HG03354 (cell line): ENCODE measurements at regions not wholly inside any gene's neighbourhood (a gene's known extent, or its start where the extent isn't known, plus 50 kb on each side); places are given as distances from the start of the nearest gene placed in this dataset.

ENCODE experiments used
- ATAC-seq: cut with Tn5 transposase; IDR thresholded peaks from one replicate; pipeline ENCODE4 v1.9.1; 2021; ENCODE audit warnings: mild to moderate bottlenecking; ENCODE audit not compliant: unreplicated experiment, poor library complexity, severe bottlenecking

DNA sequence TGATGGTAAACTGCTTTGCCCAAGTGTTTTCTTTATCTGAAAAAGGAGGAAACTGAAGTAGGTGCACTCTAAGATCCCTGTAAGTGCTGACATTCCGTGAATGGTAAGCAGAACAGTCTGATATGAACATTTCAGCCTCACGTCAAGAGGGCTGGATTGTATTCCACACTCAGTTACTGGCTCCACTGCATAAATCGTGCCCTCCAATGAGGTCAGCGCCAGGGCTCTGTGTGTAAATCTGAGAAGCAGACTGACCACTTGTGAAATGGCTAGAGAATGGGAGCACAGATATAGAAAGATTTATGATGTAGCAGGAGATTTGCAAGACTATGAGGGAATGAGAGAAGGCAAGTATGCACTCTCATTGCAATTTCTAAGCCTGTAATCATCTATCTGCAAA is 153.0 kb downstream of the ICOS start:
- ATAC-seq = no peak

DNA sequence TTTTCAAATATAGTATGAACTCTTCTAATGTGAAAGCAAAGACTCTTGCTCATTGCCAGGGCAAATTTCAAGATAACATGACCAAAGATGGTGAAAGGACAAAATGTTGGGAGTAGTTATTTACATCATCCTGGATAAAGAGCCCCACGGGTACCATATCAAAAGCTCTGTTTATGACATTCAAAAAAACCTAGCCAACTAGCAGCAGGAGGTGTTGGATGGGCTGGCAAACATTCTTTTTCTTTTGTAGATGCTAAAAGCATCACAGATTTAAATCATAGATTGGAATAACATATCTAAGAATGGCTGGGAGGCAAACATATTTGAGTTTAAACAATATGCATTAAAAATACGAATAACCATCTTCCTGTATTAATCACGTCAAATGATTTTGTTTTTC is 153.5 kb downstream of the ICOS start:
- ATAC-seq = no peak

DNA sequence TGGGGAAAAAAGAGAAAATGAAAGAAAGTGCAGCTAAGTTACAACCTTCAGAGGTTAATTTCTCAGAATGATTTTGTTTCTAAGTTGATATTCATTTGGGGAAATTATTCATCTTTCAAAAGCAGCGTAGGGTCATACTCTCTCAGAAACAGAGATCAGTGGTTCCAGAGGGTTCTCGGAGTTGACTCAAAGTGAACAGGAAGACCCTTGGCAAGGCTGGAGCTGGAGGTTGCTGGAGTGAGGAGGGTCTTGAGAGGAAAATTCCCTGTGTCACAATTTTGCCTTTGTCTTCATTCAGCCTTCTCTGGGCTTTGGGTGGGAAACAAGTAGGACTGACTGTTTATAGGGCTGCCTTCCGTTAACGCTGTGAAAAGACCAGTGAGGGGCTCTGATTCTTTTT is 168.2 kb downstream of the ICOS start:
- ATAC-seq = no peak

DNA sequence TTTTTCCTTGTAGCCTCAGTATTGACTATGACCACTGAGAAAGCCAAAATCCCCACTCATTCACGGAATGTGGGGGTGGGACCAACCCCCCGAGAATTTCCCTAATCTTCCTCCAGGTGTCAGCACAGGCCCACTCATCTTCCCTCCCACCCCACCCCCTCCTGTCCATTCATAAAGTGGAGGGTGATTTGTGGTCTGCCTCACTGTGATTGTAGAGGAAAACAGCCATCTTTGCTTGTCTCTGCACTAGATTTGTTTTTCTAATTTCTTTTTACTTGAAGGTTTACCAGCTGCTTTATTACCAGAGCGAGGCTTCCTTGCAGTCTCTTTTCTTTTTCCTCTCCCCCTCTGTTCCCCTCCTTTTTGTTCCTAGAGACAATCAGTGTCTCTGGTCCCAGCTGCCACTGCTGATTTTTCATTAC is 171.8 kb downstream of the ICOS start:
- peak; percentile 57 for ATAC-seq

DNA sequence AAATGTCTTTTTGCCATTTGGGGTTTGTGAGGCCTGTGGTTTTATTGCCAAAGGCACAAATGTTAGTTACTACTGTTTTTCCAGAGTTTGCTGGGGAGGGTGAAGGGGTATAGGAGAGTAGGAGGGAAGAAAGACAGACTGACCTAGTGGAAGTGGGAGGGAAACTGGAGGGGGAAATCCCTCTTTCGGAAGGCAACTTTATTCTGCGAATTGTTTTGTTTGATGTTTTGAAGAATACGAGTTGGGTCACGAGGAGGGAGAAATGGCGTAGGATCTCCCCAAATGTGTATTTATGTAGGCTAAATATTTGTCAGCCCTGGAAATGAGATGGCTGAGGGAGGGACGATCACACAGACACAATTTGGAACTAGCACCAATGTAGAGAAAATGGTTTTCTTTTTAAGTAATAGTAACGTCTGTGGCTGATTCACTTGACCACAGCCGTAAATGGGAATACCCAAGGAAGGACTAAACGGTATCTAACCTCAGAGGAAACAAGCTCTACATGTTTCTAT is 172.3 kb downstream of the ICOS start:
- ATAC-seq = no peak

DNA sequence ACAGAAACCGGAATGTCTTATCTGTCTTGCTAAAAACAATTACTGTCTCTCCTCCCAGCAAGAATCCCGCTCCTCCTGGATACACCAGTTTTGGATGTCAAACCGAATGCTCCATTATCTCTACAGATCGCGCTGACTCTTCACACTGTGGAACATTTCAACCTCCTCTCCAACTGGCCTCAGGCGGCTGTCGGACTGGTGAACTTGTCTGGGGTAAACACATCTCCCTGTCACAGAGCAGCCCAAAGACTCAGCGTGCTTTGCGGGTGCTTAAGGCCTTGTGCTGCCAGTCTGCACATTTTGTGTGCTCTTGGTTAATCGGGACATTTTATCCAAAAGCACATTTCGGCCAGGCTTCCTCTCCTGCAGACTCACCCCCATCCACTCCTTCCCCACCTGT is 173.1 kb downstream of the ICOS start:
- ATAC-seq = no peak

DNA sequence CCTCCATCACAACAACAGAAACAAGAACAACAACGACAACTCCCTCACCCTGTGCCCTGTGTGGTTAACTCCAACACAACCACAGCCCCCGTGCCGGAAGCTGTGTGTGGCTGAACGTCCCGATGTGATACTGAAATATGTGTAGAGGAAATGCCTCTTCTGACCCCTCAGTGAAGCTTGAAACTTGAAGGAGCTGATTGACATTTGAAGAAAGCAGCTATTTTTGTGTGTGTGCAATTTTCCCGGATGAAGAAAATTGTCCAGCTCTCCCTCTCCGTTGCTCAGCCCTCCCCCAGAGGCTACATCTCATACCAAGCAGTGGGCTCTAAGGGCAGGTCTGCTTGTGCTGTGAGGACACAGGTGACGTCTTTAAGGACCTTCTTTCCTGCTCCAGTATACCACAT is 173.8 kb downstream of the ICOS start:
- peak; percentile 97 for ATAC-seq

DNA sequence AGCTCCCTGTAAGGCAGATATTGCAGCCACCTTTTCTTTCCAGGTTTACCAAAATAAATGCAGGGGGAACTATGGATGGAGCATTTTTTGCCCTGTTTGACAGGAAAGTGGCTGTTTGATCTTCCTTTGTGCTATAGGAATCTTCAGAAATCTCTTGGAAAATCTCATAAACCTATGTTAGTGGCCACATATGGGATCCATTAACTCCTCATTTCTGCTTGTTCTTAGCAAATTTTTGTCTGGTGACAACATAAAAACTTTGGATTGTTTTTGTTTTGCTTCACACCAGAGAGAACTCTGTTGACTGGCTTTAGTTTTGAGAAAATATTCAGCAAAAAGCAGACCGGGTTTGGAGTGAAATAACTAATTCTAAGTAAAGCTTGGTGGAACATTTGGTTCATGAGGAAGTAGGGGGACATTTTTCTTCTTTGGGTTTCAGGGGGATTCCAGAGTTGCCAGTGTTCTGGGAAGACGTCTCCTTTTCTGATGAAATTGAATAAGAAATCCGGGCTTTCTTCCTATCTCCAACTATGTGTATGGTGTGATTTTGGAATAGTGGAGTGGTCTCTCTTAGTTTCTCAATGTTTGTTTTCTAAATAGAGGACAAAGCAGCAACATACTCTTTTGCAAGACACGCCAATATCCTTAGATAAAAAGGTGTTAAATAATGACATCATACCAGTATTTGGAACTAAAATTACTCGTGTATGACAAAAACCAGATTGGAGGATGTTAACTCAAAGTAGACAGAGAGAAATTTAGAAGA is 174.4 kb downstream of the ICOS start:
- no peak for ATAC-seq

DNA sequence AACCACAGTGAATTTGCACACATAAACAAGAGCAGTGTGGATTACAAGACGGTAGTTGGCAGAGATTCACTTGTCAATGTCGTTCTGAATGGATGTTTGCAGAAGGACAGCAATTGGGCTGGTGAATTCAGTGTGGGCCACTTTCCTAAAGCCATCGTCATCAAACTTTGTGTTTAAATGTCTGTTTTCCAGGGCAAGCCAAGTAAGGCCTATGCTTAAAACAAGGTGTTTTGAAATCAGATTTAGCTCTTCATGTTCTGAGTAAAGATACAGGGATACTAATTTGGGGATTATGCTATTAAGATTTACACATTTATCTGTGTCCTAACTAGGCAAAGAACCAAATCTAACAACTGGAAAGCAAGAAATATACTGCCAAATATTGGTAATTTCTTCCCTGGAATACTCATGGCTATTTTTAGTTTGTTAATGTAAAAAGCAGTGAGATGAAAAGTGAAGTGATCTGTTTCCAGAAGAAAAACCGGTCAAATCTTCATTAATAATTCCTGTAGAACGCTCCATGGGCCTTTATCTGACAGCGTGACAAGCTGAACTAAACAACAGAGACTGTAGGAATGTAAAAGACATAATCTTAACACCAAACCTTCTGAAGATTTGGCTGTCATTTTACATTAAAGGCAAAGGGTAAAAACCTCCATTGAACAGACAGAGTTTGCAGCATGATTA is 175.7 kb downstream of the ICOS start:
- no peak for ATAC-seq

DNA sequence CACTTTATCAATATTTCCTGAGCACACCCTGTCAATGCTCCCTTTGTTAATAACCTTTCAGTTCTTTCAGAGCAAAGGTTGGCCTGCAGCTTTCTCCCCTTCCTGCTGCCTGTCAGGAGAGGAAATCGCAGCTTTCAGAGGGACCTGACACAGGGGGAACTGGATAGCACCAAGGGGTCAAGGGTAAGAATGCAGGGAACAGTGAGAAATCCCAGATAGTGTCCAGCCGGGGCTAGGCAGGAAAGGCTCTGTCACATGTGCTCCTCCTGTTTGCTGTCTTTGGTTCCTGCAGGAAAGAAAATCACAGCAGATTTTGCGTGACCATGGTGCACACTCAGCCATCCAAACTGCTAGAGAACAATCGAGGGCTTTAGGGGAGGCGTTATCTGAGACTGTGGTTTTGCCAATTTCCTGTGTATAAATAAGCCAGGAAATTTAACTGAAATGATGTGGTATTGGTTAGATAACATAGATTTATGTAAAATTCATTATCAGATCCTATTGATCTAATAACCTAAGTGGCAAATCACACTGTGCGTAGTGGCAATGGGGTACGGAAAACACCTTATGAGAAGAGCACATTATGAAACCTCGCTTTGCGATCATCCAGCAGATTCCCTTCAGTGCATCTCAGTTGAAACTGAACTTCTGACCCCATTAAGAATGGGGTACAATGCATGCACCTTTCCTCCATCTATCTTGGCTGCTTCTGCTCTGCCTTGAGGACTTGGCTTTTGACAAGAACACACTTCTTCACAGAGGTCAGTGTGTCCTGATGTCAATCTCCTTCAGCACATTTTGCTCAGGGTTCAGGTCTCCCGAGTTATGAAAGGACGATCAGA is 178.0 kb downstream of the ICOS start:
- no peak for ATAC-seq

DNA sequence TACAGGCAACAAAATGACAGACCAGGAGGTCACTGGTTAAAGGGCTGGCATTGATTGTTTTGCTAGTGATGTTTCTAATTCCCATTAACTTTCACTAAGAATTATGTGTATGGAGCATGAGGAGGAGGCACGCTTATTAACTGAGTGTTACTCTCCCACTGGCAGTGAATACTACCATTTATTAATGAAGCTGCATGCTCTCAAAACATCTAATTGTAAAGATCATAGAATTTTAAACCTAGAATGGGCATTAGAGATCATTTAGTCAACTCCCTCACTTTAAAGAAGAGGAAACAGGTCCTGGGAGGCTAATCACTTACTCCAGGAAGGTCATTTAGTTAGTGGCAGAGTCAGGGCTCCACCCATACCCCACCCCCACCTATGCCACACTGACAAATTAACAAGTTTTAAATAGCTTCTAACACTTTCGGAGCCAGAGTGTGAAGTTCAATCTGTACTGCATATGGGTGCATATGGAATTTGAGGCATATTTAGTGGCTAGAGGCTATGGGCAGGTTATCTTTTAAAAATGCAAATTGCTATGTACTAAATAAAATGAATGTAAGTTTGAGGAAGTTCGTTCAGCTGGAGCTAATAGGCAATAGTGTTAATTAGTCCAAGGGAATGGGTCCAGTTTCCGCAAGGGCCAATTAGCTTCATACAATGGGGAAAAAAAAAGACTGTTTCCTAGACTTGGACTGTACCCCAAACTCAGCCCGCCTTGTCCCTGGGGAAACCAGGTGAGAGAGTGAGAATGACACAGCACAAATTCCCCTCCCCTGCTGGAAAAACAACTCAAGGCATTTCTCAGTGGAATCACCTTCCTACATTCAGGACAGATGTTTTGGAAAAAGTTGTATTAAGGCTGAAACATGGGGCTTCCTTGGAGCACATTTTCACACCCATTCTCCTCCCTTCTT is 178.8 kb downstream of the ICOS start:
- ATAC-seq = no peak

DNA sequence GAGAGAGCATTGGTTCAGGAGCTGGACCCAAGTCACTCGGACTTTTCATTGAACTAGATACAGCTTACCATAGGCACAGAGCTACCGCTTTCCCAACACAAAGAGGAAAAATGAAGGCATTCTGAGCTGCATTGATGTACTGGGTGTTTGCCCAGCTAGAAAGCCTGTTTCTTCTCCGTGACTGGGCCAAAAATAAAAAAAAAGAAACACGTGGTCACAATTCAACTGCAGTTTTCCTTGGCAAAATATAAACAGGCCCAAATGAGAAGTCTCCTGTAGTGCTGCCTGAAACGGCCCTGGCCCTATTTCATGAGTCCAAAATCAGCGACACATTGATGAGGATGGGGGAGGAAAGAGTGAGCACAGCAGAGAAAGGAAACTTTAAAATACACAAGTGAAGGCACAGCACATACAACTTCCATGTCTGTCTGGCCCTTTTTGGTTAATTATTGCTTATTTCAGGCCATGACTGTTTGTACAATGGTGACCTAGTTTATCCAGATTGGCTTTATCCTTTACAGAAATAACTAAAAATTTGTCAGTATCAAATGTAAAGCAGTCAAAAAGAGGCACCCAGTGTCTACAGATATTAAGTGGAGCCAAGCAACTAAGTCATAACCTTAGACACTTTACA is 179.7 kb downstream of the ICOS start:
- no peak for ATAC-seq

DNA sequence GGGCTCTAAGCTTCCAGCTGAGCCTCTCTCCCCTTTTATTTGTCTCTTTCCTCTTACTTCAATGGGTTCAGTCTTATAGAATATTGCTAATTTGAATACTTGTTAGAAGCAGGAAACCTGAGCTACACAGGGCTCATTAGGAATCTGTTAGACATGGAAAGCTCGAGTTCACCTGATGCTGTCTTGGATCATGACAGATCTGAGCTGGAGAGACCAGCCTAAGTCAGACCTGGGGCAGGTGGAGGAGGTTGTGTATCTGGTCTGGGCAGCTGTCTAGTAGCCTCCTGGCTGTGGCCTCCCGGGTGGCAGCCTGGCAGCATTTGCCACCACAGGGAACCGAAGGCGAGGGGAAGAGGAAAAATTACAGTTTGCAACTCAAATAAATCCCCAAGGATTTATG is 185.9 kb downstream of the ICOS start:
- ATAC-seq = no peak

DNA sequence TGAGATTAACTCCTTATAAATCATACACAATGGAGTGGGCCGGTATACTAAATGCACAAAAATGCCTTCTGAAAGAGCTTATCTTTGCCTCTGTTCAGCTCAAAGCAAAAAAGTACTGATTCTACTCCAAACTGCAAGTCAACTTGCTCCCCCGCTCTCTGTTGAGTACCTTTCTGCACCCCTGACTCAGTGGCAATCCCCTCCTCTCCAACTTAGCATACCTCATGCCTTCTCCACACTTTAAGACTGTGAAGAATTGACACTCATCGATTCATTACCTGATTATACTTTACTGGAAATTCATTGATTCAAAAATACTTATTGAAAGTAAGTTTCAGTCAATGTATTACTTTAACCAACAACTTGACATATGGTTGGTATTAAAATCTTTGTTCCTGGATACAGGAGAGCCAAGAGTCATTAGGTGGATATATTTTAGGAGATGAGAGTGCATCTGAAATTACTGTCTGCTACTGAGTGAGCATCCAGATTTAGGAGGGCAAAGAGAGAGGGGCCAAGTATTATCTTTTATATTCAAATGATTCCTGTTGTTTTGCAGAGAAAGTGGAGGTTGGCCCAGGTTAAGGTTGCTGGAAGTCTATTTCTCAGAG is 187.7 kb downstream of the ICOS start:
- ATAC-seq = no peak

DNA sequence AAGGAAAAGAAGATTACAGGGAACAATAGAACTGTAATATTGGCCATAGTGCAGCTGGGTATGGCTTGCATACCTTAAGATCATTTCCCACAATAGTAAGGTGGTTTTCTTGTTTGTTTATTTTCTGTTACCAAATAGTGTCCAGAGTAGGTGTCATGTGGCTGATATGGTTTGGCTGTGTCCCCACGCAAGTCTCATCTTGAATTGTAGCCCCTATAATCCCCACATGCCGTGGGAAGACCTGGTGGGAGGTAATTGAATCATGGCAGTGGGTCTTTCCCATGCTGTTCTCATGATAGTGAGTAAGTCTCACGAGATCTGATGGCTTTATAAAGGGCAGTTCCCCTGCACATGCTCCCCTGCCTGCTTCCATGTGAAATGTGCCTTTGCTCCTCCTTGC is 190.1 kb downstream of the ICOS start:
- ATAC-seq = no peak

DNA sequence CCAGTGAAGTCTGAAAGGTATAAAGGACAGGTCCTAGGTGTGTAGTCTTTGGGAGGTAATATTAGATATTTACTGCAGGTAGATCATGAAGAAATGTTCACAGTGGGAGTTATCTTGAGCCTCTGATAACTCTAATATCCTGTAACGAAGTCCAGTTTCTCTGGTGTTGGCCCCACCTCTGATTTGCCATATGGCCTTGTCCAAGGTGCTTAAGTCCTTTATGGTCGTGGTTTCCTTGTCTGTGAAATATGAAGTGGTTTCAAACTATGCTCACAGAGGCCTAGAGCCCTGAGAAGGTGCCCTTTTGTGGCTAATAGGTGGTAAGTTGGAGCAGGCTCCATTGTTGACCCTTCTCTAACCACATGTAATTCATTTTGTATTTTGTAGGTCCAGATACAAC is 190.7 kb downstream of the ICOS start:
- ATAC-seq = no peak

DNA sequence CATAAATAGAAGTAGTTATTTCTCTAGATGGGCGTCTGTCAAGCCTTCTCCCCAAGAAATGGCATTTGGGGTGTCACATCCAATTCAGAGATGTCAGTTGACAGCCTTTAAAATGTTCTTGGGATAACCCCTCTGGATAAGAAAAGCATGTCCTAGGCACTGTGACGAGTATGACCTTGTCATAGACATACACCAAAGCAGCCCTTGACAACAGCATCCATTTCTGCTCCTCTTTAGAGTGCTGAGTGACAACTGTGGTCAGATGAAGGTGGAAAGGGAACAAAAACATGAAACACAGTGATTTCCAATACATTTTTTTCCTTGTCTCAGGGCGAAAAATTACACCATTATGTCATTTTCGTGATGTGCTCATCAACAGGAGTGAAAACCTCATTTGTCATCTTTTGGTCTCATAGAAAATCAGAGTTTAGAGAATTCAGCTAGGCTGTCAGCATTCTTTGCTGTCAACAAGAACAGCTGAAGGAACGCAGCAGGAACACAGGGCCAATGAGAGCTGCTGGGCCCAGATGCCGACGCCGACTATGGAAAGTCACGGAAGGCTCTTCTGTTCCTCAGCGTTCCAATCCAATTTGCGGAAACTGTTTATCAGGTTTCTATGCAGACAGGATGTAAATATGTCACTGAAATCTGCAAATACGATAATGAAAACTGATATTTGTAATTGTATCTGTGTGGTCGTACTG is 193.2 kb downstream of the ICOS start:
- no peak for ATAC-seq

DNA sequence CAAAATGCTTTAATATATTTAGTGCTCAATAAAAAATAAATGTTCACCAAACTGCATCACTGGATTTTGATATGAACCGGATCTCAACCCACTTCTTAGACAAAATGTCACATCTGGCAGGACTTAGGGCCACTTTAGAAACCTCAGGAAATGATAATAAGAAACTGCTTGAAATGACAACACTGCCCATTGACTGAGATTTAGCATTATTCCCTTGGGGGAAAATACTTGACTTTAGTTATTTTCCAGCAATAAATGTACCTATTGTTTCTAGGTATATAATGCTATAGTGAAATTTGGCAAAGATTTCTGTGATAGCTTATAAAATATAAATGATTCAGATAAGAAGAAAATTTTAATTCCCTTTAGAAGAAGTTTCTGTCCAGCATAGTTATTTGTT is 195.1 kb downstream of the ICOS start:
- no peak for ATAC-seq
